HG02870 (cell line): ENCODE measurements at regions not wholly inside any gene's neighbourhood (a gene's known extent, or its start where the extent isn't known, plus 50 kb on each side); places are given as distances from the start of the nearest gene placed in this dataset.
"Not testable (repeated sequence)": the region's sequence is repeated elsewhere in the genome, so short reads cannot be mapped to it uniquely, and the experiment has no call there.

Experiments used
- ATAC-seq: cut with Tn5 transposase; IDR thresholded peaks from one replicate; pipeline ENCODE4 v1.9.1; 2021; ENCODE audit warnings: mild to moderate bottlenecking, moderate library complexity; ENCODE audit not compliant: unreplicated experiment

- ATAC-seq: no peak
Observed at GRCh38 chr10:8830048-8830447, 775.6 kb downstream of the GATA3 start.

GRCh38 chr10:8830876-8831275 lies 776.4 kb downstream of the GATA3 start:
- ATAC-seq: no peak

- no peak for ATAC-seq
Observed at GRCh38 chr10:8835453-8836167, 781.1 kb downstream of the GATA3 start.

DNA sequence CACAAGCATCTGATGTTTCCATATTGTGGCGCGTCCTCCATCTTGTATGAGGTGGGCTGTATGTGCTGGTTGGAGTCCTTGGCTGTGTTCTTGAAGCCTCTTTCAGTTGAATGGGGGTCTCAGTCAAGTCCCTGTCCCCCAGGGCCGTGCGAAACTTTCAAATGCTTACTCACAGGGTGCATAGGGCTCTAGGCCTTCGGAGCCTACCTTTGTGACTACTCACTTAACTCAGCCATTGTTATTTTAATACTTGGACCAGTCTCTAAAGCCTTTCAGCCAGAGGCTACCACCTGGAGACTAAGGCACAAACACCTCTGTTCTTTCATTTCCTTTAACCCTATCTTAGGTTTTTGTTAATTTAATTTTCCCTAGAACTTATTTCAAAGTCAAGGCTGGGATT lies 785.9 kb downstream of the GATA3 start:
- ATAC-seq: no peak

DNA sequence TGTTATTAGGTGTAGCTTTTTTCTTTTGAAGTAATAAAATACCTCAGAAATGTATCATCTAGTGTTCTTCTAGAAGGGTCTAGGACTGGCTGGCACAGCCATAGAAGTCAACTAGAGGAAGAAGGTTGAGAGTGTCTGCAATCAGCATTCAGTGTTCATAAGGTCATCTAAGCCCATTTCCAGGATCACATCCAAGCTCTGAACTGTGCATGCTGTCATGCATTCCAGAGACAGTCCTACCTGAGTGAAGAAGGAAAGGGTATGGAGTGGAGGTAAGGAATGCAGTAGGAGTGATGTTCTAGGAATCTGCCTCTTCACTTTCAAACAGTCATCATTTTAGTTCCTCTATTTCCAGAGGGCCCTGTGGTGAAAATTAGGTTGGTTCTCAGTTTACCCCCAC lies 789.7 kb downstream of the GATA3 start:
- no peak for ATAC-seq

DNA sequence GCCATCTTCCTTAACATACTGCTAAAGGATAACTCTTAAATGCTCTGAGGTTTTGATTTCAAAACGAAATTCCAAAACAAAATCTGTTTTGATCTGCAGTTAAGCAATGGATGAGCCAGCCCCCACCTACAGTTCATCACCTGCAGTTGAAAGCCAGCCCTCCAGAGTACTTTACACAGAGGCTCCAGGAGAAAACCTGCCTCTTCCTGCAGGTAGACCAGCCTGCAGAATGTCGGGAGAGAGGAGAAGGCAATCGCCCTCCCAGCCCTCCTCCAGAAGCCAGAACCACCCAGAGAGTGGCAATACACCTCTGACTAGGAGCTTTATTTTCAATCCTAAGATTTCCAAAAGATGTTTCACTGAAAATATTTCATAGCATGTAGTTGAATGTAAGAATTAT lies 798.1 kb downstream of the GATA3 start:
- ATAC-seq: no peak

DNA sequence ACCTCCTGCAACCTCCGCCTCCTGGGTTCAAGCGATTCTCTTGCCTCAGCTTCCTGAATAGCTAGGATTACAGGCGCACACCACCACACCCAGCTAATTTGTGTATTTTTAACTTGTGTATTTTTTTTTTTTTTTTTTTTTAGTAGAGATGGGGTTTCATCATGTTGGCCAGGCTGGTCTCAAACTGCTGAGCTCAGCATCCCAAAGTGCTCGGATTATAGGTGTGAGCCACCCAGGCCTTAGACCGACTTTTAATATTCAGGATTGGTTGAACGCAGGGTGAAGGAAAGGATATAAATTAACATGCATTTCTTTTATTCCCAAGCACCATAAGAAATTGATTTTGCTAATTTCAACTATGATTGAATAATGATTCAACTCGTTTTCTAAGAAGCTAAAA lies 798.6 kb downstream of the GATA3 start:
- ATAC-seq: no peak

DNA sequence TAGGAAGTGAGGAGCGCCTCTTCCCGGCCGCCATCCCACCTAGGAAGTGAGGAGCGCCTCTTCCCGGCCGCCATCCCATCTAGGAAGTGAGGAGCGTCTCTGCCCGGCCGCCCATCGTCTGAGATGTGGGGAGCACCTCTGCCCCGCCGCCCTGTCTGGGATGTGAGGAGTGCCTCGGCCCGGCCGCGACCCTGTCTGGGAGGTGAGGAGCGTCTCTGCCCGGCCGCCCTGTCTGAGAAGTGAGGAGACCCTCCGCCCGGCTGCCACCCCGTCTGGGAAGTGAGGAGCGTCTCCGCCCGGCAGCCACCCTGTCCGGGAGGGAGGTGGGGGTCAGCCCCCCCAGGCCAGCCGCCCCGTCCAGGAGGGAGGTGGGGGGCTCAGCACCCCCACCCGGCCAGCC lies 814.4 kb downstream of the GATA3 start:
- not testable (repeated sequence) for ATAC-seq

- ATAC-seq: no peak
Observed at GRCh38 chr10:8873310-8873709, 818.8 kb downstream of the GATA3 start.

GRCh38 chr10:8874268-8874667 lies 819.8 kb downstream of the GATA3 start:
- no peak for ATAC-seq

DNA sequence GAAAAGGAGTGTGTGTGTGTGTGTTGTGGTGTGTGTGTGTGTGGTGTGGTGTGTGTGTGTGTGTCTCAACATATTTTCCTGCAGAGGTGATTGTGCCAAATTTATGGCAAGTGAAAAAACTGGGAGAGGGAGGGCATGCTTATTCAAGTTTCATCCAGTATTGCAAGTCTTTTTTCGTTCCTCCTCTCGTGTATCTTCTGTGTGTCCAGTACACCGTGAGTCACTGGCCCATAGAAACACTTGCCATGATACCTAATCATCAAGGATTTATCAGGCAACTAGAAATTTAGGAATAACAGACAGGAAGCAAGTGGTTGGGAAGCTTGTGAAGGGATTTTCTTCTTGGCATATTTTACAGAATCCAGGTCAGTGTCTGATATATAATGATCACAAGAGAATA lies 820.5 kb downstream of the GATA3 start:
- ATAC-seq: no peak

GRCh38 chr10:8876171-8876570 lies 821.7 kb downstream of the GATA3 start:
- ATAC-seq: no peak

DNA sequence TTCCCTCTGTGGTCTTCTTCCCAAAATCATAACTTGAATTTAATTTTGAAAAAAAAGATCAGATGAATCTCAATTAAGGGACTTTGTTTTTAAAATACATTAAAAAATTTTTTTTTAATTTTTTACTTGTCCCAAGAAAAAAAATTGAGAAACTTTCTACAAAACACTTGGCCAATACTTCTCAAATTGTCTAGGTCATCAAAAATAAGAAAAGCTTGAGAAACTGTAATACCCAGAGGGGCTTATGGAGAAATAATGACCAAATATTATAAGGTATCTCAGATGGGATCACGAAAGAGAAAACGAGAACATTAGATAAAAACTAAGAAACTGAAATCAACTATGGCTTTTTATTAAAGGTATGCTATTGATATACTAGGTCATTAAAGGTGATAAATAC lies 835.0 kb downstream of the GATA3 start:
- ATAC-seq: no peak

- no peak for ATAC-seq
Observed at GRCh38 chr10:8893102-8893501, 838.6 kb downstream of the GATA3 start.

DNA sequence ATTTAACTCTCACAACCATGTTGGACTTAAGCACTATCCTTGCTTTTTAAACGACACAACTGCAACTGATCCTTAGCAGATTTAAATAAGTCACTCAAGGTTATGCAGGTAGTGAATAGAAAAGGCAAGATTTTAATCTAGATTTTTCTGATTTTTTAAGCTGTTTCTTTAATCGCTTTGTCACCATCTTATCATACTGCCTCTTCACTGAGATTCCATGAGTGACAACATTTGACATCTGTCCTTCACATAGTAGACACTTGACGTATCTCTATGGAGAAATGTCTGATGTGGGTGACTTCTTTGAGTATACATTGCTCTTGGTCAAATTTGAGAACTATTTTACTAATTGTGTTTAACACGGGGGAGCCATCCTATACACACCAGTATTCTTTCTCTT lies 839.7 kb downstream of the GATA3 start:
- ATAC-seq: no peak

DNA sequence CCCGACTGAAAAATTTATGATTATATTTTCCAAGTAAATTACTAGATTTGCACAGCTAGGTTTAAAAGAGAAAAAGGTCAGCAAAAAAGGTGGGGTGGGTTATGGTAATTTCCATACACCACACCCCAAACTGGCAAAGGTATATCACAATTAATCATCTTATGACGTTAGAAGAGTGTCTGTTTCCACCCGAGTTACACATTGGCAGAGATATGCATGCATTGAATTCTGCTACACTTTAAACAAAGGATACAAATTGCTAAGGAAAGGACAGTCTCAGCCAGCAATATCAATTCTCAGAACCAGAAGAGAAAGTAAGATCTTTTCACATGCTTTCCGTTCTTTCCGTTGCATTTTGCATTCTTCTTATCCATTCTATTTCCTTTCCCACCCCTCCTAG lies 843.3 kb downstream of the GATA3 start:
- ATAC-seq: no peak

- ATAC-seq: no peak
Observed at GRCh38 chr10:8898745-8899330, 844.4 kb downstream of the GATA3 start.

GRCh38 chr10:8902926-8903325 lies 848.4 kb downstream of the GATA3 start:
- ATAC-seq: no peak

- no peak for ATAC-seq
Observed at GRCh38 chr10:8908013-8908412, 853.5 kb downstream of the GATA3 start.

- ATAC-seq: no peak
Observed at GRCh38 chr10:8910314-8910713, 855.8 kb downstream of the GATA3 start.

GRCh38 chr10:8911032-8911431 lies 856.5 kb downstream of the GATA3 start:
- ATAC-seq: no peak

DNA sequence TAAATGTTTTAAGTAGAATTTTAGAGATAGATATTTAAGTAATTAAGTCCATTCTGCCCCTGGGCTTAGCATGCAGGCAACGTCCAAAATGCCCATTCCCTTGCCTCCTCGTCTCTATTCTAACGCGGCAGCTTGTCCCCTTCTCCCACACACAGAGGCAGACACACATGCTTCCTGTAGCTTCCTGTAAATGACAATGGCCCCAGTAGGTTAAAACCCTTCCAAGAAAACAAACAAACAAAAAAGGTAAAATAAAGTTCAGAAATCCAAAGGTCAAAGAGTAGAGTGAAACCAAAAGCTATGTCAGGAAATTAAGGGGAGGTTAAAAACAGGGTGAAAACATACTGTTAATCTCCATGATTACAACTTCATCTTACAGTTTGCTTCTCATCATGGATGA lies 857.6 kb downstream of the GATA3 start:
- no peak for ATAC-seq

- ATAC-seq: no peak
Observed at GRCh38 chr10:8913720-8914119, 859.2 kb downstream of the GATA3 start.
